ENCODE measurements at regions not wholly inside any gene's neighbourhood (a gene's known extent, or its start where the extent isn't known, plus 50 kb on each side); places are given as distances from the start of the nearest gene placed in this dataset.
A peak's percentile ranks its signal among the peaks of the same experiment; 100 is the strongest.
"Not testable (repeated sequence)": the region's sequence is repeated elsewhere in the genome, so short reads cannot be mapped to it uniquely, and the experiment has no call there.

GRCh38 chr6:14216946-14217684 lies 99.5 kb downstream of the CD83 start:
- no peak for ATAC-seq

GRCh38 chr6:14217728-14218518 lies 100.4 kb downstream of the CD83 start:
- peak; percentile 92 for ATAC-seq
- DNase-seq (ENCODE audit: low spot score) = peak; percentile 50

More at GRCh38 chr6:14216946-14217684, 99.5 kb downstream of the CD83 start:
- DNase-seq (ENCODE audit: low spot score) = no peak

GRCh38 chr6:14218519-14218800 lies 100.9 kb downstream of the CD83 start:
- no peak for ATAC-seq
- no peak for DNase-seq (ENCODE audit: low spot score)

DNA sequence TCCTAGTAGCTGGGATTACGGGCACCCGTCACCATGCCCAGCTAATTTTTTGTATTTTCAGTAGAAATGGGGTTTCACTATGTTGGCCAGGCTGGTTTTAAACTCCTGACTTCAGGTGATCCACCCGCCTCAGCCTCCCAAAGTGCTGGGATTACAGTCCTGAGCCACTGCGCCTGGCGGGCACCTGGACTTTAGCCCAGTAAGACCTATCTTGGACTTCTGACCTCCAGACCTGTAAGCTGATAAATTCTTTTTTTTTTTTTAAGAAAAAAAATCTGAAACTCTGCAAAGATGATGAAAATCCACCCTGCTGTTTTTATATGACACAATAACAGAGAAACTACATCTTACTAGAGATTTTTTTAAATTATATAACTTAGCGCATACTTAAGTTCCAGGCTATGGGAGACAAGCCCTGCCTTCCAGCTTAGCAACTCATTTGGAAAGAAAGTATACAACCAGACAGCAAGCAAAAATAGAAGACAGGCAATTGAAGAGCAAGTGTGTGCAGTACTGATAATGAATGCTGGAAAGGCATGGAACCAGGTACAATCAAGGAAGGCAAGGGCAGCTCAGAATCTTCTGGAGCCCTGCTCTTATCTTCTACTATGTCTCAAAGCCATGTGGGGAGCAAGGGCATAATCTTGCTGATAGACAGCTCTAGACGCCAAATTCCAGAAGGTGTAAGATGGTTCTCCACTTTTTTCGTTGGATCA lies 104.2 kb downstream of the CD83 start:
- no peak for ATAC-seq
- DNase-seq (ENCODE audit: low spot score) = no peak

DNA sequence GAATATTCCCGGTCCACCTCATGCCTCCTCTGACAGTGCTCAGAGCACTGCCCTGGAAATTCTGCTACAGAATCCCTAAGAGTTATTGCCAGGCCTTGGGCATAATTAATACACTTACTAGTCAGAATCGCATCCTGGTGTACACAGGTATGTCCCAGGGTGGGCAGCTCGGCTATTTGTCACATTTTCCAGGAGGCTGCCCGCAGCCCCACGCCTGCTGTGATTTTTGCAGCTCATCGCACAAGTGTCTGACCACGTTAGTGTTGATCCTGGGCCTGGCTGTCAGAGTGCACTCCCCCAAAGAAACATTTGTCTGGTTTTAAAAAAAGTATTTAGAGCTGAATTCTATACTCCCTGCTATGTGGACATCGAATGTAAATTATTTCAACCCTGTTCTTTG lies 105.4 kb downstream of the CD83 start:
- ATAC-seq (no peak), DNase-seq (ENCODE audit: low spot score) (no peak)

- DNase-seq (ENCODE audit: low spot score) (no peak), ATAC-seq (no peak)
Observed at GRCh38 chr6:14224359-14225103, 107.0 kb downstream of the CD83 start.

- DNase-seq (ENCODE audit: low spot score) (no peak), ATAC-seq (no peak)
Observed at GRCh38 chr6:14226051-14226660, 108.6 kb downstream of the CD83 start.

DNA sequence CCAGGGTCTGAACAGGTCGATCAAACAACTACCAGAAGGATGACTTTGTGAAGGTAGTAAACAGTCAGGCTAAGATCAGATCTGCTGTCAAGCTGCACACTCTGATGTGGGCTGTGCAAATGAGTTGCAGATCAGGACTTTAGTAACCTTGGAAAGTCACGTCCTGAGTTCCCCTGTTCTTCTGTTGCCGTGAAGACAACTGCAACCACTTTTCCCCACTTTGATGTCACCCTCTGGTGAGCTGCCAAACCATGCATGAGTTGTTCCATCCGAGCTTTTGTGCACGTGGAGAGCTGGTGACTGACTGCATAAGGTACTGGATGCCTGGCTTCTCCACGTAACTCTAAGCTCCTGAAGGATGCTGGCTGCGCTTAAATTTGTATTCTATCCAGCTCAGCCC lies 111.0 kb downstream of the CD83 start:
- no peak for ATAC-seq
- no peak for DNase-seq (ENCODE audit: low spot score)

- ATAC-seq (no peak), DNase-seq (ENCODE audit: low spot score) (no peak)
Observed at GRCh38 chr6:14231071-14231483, 113.5 kb downstream of the CD83 start.

DNA sequence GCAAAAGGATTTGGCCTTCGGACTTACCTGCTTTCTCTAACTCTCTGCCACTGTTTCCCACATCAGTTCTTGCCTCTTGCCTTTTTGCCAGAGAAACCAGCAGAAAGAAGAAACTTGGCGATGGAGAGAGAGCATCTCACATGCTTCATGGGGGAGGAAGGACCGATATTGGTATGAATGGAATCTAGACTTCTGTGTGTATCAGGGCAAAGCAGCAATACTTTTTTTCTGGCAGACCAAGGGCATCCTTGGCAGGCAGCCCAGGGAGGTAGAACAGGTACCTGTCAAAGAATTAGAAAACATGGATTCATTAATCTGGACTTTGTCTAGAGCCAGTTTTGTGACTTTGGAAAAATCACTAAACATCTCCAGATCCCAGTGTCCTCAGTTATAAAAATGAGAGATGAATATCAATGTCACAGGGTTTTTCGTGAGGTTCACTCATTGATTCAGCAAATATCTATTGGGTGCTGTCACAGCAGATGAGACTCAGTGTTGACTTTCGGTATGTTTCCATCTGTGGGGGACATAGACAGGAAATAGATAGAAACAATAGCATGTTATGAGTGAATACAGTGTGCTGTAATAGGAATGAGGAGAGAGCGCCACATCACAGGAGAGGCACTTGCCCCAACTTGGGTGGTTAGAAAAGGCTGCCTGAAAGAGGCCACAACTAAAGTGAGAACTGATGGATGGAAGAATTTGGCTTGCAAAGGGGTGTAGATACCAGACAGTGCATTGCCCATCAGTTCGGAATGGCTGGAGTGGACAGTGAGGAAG lies 114.1 kb downstream of the CD83 start:
- DNase-seq (ENCODE audit: low spot score) (no peak), ATAC-seq (no peak)

DNA sequence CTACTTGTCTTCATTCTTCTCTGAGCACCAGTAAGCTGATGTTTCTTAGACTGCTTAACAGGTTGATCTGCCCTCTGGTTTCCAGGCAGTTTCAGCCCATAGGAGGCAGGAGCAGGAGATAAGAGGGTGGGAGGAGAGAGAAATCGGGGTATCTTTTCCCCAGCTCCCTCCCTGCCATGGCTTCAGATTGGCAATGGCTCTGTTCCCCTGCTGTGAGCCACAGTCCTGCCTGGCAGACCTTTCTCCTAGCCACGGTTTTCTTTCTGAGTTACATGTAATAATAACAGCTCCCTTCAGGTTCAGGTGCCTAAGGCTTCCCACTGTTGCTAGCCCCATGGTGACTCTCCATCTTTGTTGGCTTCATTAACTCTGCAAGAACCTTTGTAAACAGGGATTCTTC lies 115.3 kb downstream of the CD83 start:
- DNase-seq (ENCODE audit: low spot score) (no peak), ATAC-seq (no peak)

DNA sequence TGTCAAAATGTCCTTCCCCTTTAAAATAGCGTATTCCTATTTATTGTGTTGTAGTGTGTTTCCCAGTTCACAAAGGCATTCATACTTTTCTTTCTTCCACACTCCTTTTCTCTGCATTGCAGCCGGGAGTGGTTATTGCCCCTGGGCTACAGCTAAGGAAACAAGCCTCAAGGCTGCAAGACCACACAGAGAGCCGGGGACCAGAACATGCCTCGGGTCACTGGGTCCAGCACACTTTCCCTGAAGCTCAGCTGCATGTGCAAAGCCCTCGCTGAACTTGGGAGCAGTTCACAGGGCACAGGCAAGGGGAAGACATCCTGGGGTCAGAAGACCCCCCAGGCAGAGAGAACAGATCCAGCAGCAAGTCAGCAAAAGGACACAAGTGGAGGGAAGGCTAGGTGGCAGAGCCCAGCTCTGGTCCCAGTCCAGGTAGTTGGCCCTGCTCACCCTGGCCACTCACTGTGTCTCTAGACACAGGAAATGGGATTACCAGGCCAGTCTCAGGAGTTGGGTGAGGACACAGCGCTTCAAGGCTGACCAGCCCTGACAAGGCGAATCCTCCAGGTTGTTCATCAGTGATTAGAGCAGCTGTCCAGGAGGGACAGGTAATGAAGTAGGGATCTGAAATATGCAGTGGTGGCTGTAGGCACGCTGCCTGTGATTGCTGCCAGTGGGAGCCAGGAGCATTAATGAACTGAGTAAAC lies 118.2 kb downstream of the CD83 start:
- DNase-seq (ENCODE audit: low spot score) (no peak), ATAC-seq (no peak)

DNA sequence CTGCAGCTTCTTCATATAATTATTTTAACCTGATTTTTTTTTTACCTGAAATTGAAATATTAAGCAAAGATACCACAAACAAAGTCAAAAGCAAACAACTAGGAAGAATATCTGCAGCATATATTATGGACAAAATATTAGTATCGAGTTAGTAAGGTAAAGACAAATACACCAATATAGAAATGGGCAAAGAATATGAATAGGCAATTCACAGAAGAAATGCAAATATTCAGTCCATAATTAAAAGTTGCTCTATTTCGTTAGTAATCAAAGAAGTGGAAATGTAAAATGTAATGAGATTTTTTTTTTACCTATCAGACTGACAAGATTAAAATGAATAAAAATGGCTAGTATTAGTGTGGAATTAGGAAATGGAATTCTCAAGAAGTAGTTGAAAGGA lies 121.5 kb downstream of the CD83 start:
- ATAC-seq (no peak), DNase-seq (ENCODE audit: low spot score) (no peak)

DNA sequence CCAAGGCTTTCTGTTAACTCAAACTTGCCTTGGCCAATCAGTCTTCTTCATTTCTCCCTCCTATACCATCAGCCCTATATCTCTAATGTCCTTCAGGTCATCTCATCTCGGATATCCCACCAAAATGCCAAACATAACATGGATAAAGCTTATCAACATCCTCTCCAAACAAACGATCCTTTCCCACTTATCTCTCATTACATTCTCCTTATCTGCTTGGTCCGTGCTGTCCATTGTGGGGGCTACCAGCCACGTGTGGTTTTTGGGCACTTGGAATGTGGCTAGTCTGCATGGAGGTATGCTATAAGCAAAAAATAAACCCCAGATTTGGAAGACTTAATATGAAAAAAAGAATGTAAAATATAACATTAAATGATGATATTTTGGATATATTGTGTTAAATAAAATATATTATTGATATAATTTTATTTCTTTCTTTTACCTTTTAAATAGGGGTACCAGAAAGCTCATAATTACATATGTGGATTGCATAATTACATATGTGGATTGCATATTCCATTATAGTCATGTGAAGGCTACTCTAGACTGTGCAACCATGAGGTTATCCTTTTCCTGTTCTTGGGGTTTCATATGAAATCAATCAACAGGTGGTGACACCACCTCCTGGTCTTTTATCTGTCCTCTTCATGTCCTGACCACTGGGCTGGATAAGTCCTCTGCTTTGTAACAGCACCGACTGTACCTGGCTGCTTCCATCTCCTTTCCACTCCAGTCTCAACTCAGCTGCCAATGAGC lies 123.0 kb downstream of the CD83 start:
- ATAC-seq = no peak
- no peak for DNase-seq (ENCODE audit: low spot score)

DNA sequence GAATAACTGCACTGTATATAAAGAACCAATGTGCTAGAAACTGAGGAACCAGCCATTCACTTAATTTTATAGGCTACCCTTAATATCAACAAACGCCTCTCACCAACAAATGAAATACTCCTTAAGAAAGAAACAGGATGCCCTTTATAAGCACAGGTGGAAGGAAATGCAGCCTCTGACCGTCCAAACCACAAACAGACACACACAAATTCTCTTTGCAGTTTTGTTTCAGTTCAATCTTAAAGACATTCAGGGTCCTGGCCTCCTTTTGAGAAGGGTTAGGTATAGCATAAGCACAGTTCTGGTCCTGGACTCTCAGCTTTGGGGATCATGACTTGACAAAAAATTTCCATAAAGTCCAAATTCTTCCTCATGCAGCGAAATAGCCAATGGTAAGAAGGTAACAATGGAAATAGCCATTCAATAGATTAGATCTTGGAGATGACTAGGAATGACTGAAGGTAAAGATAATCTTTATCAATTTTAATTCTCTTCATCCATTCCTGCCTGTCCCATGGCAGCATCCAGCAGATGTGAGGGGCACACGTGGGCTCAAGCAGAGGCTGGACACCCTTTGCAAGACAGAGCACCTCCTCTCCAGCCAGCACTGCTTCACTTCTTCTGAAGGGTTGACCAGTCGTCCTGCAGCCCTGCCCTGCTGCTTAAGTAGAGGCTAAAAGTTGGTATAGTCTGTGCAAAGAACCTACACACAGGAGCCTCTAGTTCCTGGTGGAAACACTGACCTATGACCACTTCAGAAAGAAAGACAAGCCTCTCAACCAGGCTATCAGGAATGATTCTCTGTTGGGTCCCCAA lies 123.9 kb downstream of the CD83 start:
- ATAC-seq (no peak), DNase-seq (ENCODE audit: low spot score) (no peak)

DNA sequence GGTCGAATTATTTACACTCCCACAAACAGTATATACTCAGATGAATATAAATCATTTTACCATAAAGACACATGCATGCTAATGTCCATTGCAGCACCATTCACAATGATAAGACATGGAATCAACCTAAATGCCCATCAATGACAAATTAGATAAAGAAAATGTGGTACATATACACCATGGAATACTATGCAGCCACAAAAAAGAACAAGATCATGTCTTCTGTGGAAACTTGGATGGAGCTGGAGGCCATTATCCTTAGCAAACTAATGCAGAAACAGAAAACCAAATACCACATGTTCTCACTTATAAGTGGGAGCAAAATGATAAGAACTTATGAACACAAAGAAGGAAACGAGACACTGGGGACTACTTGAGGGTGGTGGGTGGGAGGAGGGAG lies 125.3 kb downstream of the CD83 start:
- not testable (repeated sequence) for DNase-seq (ENCODE audit: low spot score)

DNA sequence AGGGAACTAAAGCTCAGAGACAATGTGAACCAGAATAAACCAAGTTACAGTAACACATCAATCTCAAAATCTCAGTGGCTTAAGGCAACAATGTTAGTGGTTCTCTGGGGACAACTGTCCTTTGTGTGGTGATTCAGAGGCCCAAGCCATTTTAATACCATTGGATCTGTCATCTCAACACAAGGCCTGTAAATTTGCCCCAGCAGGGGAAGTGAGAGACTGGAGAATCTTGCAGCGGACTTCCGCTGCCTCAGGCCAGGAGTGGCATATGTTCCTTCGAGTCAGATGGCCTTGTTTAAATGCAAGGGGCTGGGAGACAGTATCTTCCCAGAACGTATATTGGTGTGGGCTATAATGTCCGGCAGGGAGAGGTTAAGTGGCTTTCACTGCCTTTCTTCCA lies 126.0 kb downstream of the CD83 start:
- ATAC-seq = no peak

More for the DNA sequence above, 125.3 kb downstream of the CD83 start:
- ATAC-seq = not testable (repeated sequence)

DNA sequence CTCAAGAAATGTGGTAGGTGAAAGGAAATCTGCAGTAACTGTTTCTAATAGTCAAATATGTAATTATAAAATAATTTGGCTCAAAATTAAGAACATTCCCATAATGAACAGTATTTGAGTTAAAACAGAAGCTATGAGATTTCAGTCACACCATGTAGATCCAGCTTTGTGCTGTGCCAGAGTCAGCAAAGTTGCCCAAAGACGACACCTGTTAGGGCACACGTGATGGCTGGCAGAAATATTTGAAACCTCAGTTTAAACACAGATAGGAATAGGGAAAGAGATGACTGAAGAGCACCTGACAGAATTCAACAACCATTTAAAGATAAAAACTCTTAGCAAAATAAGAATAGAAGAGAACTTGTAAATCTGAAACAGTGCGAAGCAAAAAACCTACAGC lies 129.3 kb downstream of the CD83 start:
- no peak for DNase-seq (ENCODE audit: low spot score)
- ATAC-seq = no peak

More for the DNA sequence above, 126.0 kb downstream of the CD83 start:
- DNase-seq (ENCODE audit: low spot score) = no peak
